Nephron (organoid): ENCODE measurements at regions not wholly inside any gene's neighbourhood (a gene's known extent, or its start where the extent isn't known, plus 50 kb on each side); places are given as distances from the start of the nearest gene placed in this dataset.
A peak's percentile ranks its signal among the peaks of the same experiment; 100 is the strongest.
"Not testable (repeated sequence)": the region's sequence is repeated elsewhere in the genome, so short reads cannot be mapped to it uniquely, and the experiment has no call there.

ENCODE experiments used
- H3K27ac Mint-ChIP-seq, 3 experiments: 2 replicates each; pipeline ENCODE4 v1.8.0; 2020; ENCODE audit warnings: mixed read lengths in 3 of 3, mild to moderate bottlenecking in 2 of 3, moderate library complexity in 1 of 3
- H3K27me3 Mint-ChIP-seq: 2 replicates; pipeline ENCODE4 v1.8.0; 2021; ENCODE audit warnings: low read depth, mild to moderate bottlenecking, moderate library complexity, mixed read lengths
- H3K36me3 Mint-ChIP-seq: 2 replicates; pipeline ENCODE4 v1.8.0; 2020; ENCODE audit warnings: low read depth, mixed read lengths
- H3K4me1 Mint-ChIP-seq: 2 replicates; pipeline ENCODE4 v1.8.0; 2020; ENCODE audit warnings: mixed read lengths
- H3K4me3 Mint-ChIP-seq, 3 experiments: 2 replicates each; pipeline ENCODE4 v1.8.0; 2020; ENCODE audit warnings: mild to moderate bottlenecking in 3 of 3, mixed read lengths in 3 of 3, moderate library complexity in 2 of 3
- H3K9me3 Mint-ChIP-seq: 2 replicates; pipeline ENCODE4 v1.8.0; 2020; ENCODE audit warnings: mixed read lengths
- TF ChIP-seq, protein P1 (sequence below), 3 experiments: fragments of 200-600 bp; sonication (generic); IDR thresholded peaks; one replicate each; pipeline ENCODE4 v1.5.0; 2021; ENCODE audit warnings: antibody characterized with exemption in 3 of 3; ENCODE audit not compliant: unreplicated experiment in 3 of 3

DNA sequence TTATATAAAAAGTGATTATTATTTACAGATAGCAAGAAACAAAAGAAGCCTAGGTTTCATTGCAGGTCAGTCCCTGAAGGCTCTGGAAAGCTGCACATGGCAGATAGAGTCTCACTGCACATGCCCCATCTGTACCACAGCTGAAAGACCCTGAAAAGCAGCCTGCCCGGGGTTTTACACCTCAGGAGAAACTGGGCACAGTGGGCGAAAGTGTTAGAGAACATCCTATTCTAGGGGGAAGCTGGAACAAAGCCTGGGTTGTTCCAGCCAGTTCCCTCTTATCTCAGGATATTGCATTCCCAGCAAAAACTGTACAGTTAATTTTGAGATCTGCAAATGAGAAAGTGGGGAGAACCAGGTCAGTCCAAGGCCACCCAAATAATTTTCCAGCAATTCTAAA lies 419.7 kb downstream of the CNTNAP4 start:
- TF ChIP-seq, protein P1, sequence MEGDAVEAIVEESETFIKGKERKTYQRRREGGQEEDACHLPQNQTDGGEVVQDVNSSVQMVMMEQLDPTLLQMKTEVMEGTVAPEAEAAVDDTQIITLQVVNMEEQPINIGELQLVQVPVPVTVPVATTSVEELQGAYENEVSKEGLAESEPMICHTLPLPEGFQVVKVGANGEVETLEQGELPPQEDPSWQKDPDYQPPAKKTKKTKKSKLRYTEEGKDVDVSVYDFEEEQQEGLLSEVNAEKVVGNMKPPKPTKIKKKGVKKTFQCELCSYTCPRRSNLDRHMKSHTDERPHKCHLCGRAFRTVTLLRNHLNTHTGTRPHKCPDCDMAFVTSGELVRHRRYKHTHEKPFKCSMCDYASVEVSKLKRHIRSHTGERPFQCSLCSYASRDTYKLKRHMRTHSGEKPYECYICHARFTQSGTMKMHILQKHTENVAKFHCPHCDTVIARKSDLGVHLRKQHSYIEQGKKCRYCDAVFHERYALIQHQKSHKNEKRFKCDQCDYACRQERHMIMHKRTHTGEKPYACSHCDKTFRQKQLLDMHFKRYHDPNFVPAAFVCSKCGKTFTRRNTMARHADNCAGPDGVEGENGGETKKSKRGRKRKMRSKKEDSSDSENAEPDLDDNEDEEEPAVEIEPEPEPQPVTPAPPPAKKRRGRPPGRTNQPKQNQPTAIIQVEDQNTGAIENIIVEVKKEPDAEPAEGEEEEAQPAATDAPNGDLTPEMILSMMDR (IDR thresholded peaks at IDR 0.05; ENCODE audit: unreplicated experiment in 3 of 3) = no peak
- peaks cover 9% of the 10 kb centered on the region for H3K9me3 Mint-ChIP-seq
- no peaks in the 10 kb centered on the region for H3K4me1 Mint-ChIP-seq
- H3K27ac Mint-ChIP-seq = no peak overlapping the region
- no peak overlapping the region for H3K4me3 Mint-ChIP-seq
- H3K27me3 Mint-ChIP-seq = no peaks in the 10 kb centered on the region
- no peaks in the 10 kb centered on the region for H3K36me3 Mint-ChIP-seq

DNA sequence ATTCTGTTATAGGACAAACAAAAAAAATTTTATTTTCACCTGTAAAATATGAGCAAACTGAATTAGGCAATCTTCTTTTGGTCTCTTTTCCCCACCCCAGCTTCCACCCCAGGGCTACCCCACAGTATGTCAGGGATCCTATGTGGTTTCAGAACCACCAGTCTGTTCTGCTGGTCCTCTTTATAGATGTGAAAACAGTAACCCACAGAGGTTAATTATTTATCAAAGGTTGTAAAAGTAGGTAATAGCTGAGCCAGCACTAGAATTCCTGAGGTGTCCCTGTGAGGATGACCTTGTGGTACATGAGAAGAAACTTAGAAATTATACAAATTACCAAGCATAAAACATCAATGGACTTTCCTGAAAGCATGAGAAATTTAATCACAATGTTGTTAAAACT lies 428.7 kb downstream of the CNTNAP4 start:
- TF ChIP-seq, protein P1 (IDR thresholded peaks at IDR 0.05; ENCODE audit: unreplicated experiment in 3 of 3) = no peak
- peak overlapping the region in 2 of 3 experiments; percentile 22 to 86 for H3K27ac Mint-ChIP-seq
- no peak overlapping the region for H3K4me3 Mint-ChIP-seq
- H3K9me3 Mint-ChIP-seq = no peaks in the 10 kb centered on the region
- H3K36me3 Mint-ChIP-seq = no peaks in the 10 kb centered on the region
- H3K4me1 Mint-ChIP-seq = peaks cover 4% of the 10 kb centered on the region
- peaks cover 5% of the 10 kb centered on the region for H3K27me3 Mint-ChIP-seq

DNA sequence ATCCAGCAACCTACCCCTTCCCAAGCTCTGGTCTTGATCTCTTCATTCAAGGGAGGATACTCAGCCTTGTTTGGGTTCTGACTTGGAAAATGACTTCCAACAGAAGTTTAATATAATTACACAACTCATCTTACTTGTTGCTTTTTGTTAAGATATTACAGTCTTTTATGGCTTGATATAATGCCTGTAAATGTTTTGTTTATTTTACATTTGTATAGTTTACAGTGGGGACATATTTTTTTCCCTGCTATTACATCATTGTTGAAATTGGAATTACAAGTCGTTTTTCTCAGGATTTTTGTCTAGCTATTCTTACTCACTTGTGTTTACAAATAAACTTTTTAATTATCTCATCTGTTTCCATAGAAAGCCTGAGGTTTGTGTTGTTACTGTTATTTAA lies 436.0 kb downstream of the CNTNAP4 start:
- Mint-ChIP-seq H3K27ac (no peak overlapping the region), H3K4me1 (peaks cover 4% of the 10 kb centered on the region), H3K36me3 (no peaks in the 10 kb centered on the region), H3K27me3 (no peaks in the 10 kb centered on the region), H3K4me3 (no peak overlapping the region), H3K9me3 (peaks cover 11% of the 10 kb centered on the region)
- TF ChIP-seq, protein P1 (IDR thresholded peaks at IDR 0.05; ENCODE audit: unreplicated experiment in 3 of 3) = no peak

DNA sequence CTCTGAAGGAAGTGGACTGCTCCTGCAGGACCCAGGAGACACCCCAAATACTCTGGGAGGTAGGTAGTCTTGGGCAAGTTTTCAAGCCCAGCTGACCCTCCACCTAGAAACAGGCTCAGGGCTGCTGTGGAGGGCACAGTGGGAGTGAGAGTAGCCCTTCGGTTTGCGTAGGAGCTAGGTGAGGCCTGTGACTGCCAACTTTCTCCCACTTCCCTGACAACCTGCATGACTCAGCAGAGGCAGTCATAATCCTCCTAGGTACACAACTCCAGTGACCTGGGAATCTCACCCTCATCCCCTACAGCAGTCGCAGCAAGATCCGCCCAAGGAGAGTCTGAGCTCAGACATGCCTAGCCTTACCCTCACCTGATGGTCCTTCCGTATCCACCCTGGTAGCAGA lies 439.1 kb downstream of the CNTNAP4 start:
- peaks cover 11% of the 10 kb centered on the region for H3K9me3 Mint-ChIP-seq
- not testable (repeated sequence) for H3K36me3 Mint-ChIP-seq, H3K27me3 Mint-ChIP-seq, H3K4me3 Mint-ChIP-seq, H3K27ac Mint-ChIP-seq, H3K4me1 Mint-ChIP-seq

DNA sequence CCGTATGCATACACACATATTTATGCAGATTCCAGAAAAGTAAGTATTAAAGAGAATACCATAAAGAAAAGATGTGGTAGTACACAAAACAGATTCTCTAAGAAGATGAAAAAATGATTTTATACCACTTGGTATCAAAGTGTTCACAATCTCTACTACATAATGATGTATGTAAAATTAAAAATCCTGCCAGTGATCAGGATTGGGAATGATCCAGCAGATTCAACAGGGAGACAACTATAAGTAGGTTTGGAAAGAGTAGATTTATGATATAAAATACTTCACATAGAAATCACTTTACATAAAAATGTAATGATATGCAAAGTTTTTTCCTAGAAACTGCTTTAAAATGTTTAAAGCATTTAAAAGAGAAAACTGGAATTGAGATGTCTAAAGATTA lies 447.0 kb downstream of the CNTNAP4 start:
- Mint-ChIP-seq H3K4me1 (no peaks in the 10 kb centered on the region), H3K4me3 (no peak overlapping the region), H3K27ac (no peak overlapping the region), H3K9me3 (no peaks in the 10 kb centered on the region), H3K36me3 (no peaks in the 10 kb centered on the region), H3K27me3 (no peaks in the 10 kb centered on the region)
- TF ChIP-seq, protein P1 (IDR thresholded peaks at IDR 0.05; ENCODE audit: unreplicated experiment in 3 of 3) = no peak

DNA sequence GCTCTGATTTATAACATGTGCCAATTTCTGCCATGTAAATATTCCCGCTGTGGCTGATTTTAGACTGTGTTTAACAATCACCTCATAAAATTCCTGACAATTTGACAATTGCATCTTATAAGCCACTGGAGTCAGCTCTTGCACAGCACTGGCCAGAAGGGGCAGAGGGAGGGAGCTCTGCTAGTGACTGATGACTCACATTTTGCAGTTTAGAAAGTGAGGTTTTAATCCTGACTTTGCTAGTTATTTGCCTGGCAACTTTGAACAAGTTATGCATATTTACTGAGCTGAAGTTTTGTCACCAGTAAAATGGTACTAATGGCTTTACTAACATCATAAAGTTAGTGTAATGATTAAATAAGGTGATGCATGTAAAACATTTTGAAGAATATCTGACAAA lies 452.3 kb downstream of the CNTNAP4 start:
- Mint-ChIP-seq H3K4me3 (no peak overlapping the region), H3K27me3 (no peaks in the 10 kb centered on the region), H3K27ac (no peak overlapping the region), H3K4me1 (no peaks in the 10 kb centered on the region), H3K9me3 (no peaks in the 10 kb centered on the region), H3K36me3 (no peaks in the 10 kb centered on the region)
- TF ChIP-seq, protein P1 (IDR thresholded peaks at IDR 0.05; ENCODE audit: unreplicated experiment in 3 of 3) = no peak
